IMR-90 (cell line): ENCODE measurements at regions not wholly inside any gene's neighbourhood (a gene's known extent, or its start where the extent isn't known, plus 50 kb on each side); places are given as distances from the start of the nearest gene placed in this dataset.

Source experiments
- ATAC-seq: fragments of 200-7000 bp; cut with Tn5 transposase; 2 replicates; pipeline ENCODE4 v1.9.1; 2020; ENCODE audit warnings: low read depth, mild to moderate bottlenecking, moderate library complexity
- BruUV-seq: library from RNA; stranded (reverse); fragments of 400-500 nt; replicated peaks from 2 replicates; lab custom pipeline; 2021; lab: Mats Ljungman, UMichigan
- CTCF ChIA-PET: fragments of 300-600 bp; formaldehyde crosslinking; extraction: SDS; loops from one replicate; lab custom pipeline; 2021; ENCODE audit warnings: antibody characterized with exemption; lab: Yijun Ruan, JAX
- POLR2A ChIA-PET: fragments of 300-600 bp; sonication (Branson Sonifier 250); formaldehyde crosslinking; loops from one replicate; lab custom pipeline; 2022; ENCODE audit warnings: antibody characterized with exemption; ENCODE audit not compliant: unreplicated experiment; lab: Charles Lee
- DNase-seq: peaks from one replicate; pipeline ENCODE4 v3.0.0; 2013
- H2AFZ ChIP-seq: replicated peaks from 2 replicates; pipeline ENCODE3; 2013; ENCODE audit warnings: low read length, mild to moderate bottlenecking; ENCODE audit not compliant: poor library complexity
- H2AK5ac ChIP-seq: 2 replicates; pipeline ENCODE4 v1.6.1; 2013; ENCODE audit warnings: low read depth, low read length, inconsistent platforms
- H2AK9ac ChIP-seq: replicated peaks from 2 replicates; pipeline ENCODE3; 2013; ENCODE audit warnings: mild to moderate bottlenecking, low read depth, low read length, moderate library complexity; ENCODE audit not compliant: poor library complexity
- H2BK120ac ChIP-seq: 2 replicates; pipeline ENCODE4 v1.6.1; 2013; ENCODE audit warnings: low read depth, low read length, inconsistent platforms
- H2BK15ac ChIP-seq: 3 replicates; pipeline ENCODE4 v1.6.1; 2013; ENCODE audit warnings: low read depth, low read length, inconsistent platforms
- H2BK20ac ChIP-seq: 2 replicates; pipeline ENCODE4 v1.6.1; 2013; ENCODE audit warnings: low read depth, mild to moderate bottlenecking, inconsistent platforms, low read length, moderate library complexity
- H2BK5ac ChIP-seq: 2 replicates; pipeline ENCODE4 v1.6.1; 2013; ENCODE audit warnings: mild to moderate bottlenecking, low read depth, low read length, inconsistent platforms; ENCODE audit not compliant: poor library complexity, severe bottlenecking
- H3K14ac ChIP-seq: replicated peaks from 2 replicates; pipeline ENCODE4 v1.6.1; 2013; ENCODE audit warnings: low read depth, low read length, inconsistent platforms
- H3K18ac ChIP-seq: 2 replicates; pipeline ENCODE4 v1.6.1; 2013; ENCODE audit warnings: low read depth, low read length, control low read depth
- H3K23ac ChIP-seq: 2 replicates; pipeline ENCODE4 v1.6.1; 2013; ENCODE audit warnings: low read depth, low read length, inconsistent platforms
- H3K27ac ChIP-seq: 2 replicates; pipeline ENCODE4 v1.5.1; 2013; ENCODE audit warnings: mild to moderate bottlenecking, control low read depth, low read length; ENCODE audit not compliant: insufficient read depth
- H3K27me3 ChIP-seq: 2 replicates; pipeline ENCODE4 v1.6.1; 2013; ENCODE audit warnings: low read length; ENCODE audit not compliant: control insufficient read depth, insufficient read depth
- H3K36me3 ChIP-seq: 2 replicates; pipeline ENCODE4 v1.6.1; 2013; ENCODE audit warnings: low read length, mixed read lengths; ENCODE audit not compliant: control insufficient read depth, insufficient read depth
- H3K4ac ChIP-seq: 2 replicates; pipeline ENCODE4 v1.6.1; 2013; ENCODE audit warnings: low read depth, low read length, inconsistent platforms
- H3K4me1 ChIP-seq: 2 replicates; pipeline ENCODE4 v1.6.1; 2013; ENCODE audit warnings: low read length, mixed read lengths; ENCODE audit not compliant: control insufficient read depth, insufficient read depth
- H3K4me2 ChIP-seq: 2 replicates; pipeline ENCODE4 v1.6.1; 2013; ENCODE audit warnings: low read depth, mild to moderate bottlenecking, control low read depth, low read length, moderate library complexity
- H3K4me3 ChIP-seq: 2 replicates; pipeline ENCODE4 v1.5.1; 2013; ENCODE audit warnings: low read depth, mild to moderate bottlenecking, control low read depth, low read length, moderate library complexity; ENCODE audit not compliant: insufficient read depth
- H3K56ac ChIP-seq: 2 replicates; pipeline ENCODE4 v1.6.1; 2013; ENCODE audit warnings: low read length, inconsistent platforms; ENCODE audit not compliant: insufficient read depth; ENCODE audit errors: extremely low read depth
- H3K79me1 ChIP-seq, 2 experiments: 2 replicates each; pipeline ENCODE4 v1.6.1; 2013; ENCODE audit warnings: low read length in 2 of 2, inconsistent platforms in 1 of 2, low read depth in 1 of 2
- H3K9ac ChIP-seq: 2 replicates; pipeline ENCODE4 v1.6.1; 2013; ENCODE audit warnings: low read depth, low read length, control low read depth
- H3K9me1 ChIP-seq: 2 replicates; pipeline ENCODE4 v1.6.1; 2013; ENCODE audit warnings: low read length, inconsistent platforms; ENCODE audit not compliant: insufficient read depth
- H3K9me3 ChIP-seq: 2 replicates; pipeline ENCODE4 v1.6.1; 2013; ENCODE audit warnings: low read length; ENCODE audit not compliant: control insufficient read depth, insufficient read depth
- H4K20me1 ChIP-seq: 2 replicates; pipeline ENCODE4 v1.6.1; 2013; ENCODE audit warnings: low read length, inconsistent platforms; ENCODE audit not compliant: insufficient read depth
- H4K5ac ChIP-seq: 2 replicates; pipeline ENCODE4 v1.6.1; 2013; ENCODE audit warnings: mild to moderate bottlenecking, low read depth, low read length, control low read depth
- H4K8ac ChIP-seq, 2 experiments: 2 replicates each; pipeline ENCODE4 v1.6.1; 2013; ENCODE audit warnings: low read depth in 2 of 2, low read length in 2 of 2, control low read depth in 1 of 2, inconsistent platforms in 1 of 2
- H4K91ac ChIP-seq: 2 replicates; pipeline ENCODE4 v1.6.1; 2013; ENCODE audit warnings: low read depth, low read length, inconsistent platforms; ENCODE audit not compliant: insufficient read depth
- BHLHE40 ChIP-seq: fragments of 150-350 bp; IDR thresholded peaks from 2 replicates; pipeline ENCODE4 v1.6.1; 2016; ENCODE audit warnings: mild to moderate bottlenecking, low read depth, low read length
- CEBPB ChIP-seq: IDR thresholded peaks from 2 replicates; pipeline ENCODE4 v1.6.1; 2012; ENCODE audit warnings: low read depth, low read length, improper control_type of control experiment
- CHD1 ChIP-seq: IDR thresholded peaks from 2 replicates; pipeline ENCODE4 v1.6.1; 2012; ENCODE audit warnings: low read depth, low read length, improper control_type of control experiment
- CTCF ChIP-seq: conservative IDR thresholded peaks from 2 replicates; pipeline ENCODE4 v1.5.1; 2012; ENCODE audit warnings: mild to moderate bottlenecking, low read depth, low read length, improper control_type of control experiment
- FOS ChIP-seq: fragments of 150-350 bp; IDR thresholded peaks from 2 replicates; pipeline ENCODE4 v1.6.1; 2016; ENCODE audit warnings: low read depth, low read length
- MAFK ChIP-seq: IDR thresholded peaks from 2 replicates; pipeline ENCODE4 v1.6.1; 2012; ENCODE audit warnings: low read depth, low read length, improper control_type of control experiment
- MAZ ChIP-seq: IDR thresholded peaks from 2 replicates; pipeline ENCODE4 v1.6.1; 2012; ENCODE audit warnings: low read depth, mild to moderate bottlenecking, low read length, improper control_type of control experiment, moderate library complexity, borderline replicate concordance
- MXI1 ChIP-seq: IDR thresholded peaks from 2 replicates; pipeline ENCODE4 v1.6.1; 2012; ENCODE audit warnings: low read depth, mild to moderate bottlenecking, low read length, moderate library complexity, borderline replicate concordance
- NFE2L2 ChIP-seq: fragments of 150-350 bp; IDR thresholded peaks from 2 replicates; pipeline ENCODE4 v1.6.1; 2016; ENCODE audit warnings: low read depth, mild to moderate bottlenecking, low read length
- POLR2A ChIP-seq: IDR thresholded peaks from 2 replicates; pipeline ENCODE4 v1.6.1; 2012; ENCODE audit warnings: mild to moderate bottlenecking, low read depth, low read length
- RAD21 ChIP-seq: IDR thresholded peaks from 2 replicates; pipeline ENCODE4 v1.6.1; 2012; ENCODE audit warnings: low read length, improper control_type of control experiment
- RCOR1 ChIP-seq: IDR thresholded peaks from 2 replicates; pipeline ENCODE4 v1.6.1; 2012; ENCODE audit warnings: mild to moderate bottlenecking, low read length, improper control_type of control experiment; ENCODE audit not compliant: insufficient replicate concordance
- RFX5 ChIP-seq: IDR thresholded peaks from 2 replicates; pipeline ENCODE4 v1.8.0; 2012; ENCODE audit warnings: low read depth, mild to moderate bottlenecking, low read length, moderate library complexity
- SMC3 ChIP-seq: fragments of 150-350 bp; IDR thresholded peaks from 2 replicates; pipeline ENCODE4 v1.6.1; 2016; ENCODE audit warnings: low read depth, mild to moderate bottlenecking, antibody characterized with exemption, low read length, moderate library complexity
- WGBS, 2 experiments: methylation state at CpG; one replicate each; pipeline versions ENCODE4 v1.1.5 to v1.1.7; 2013; ENCODE audit warnings: missing lambda C conversion rate in 2 of 2; ENCODE audit not compliant: insufficient read length in 1 of 2; ENCODE audit errors: extremely low coverage in 2 of 2; 5-methylcytosine and 5-hydroxymethylcytosine counted together
- dilution Hi-C: fragments of 300-500 bp; cut with HindIII; formaldehyde crosslinking; loops from one replicate; pipeline ENCODE4 v1.14.3; 2018; ENCODE audit warnings: low sequenced_read_pairs; ENCODE audit not compliant: unreplicated experiment
- in situ Hi-C: fragments of 300-500 bp; cut with MboI; formaldehyde crosslinking; loops from 3 replicates; pipeline ENCODE4 v1.14.3; 2019; ENCODE audit warnings: low sequenced_read_pairs, inconsistent platforms, mixed read lengths
- intact Hi-C: fragments of 100-400 bp; cut with micrococcal nuclease; formaldehyde crosslinking; loops from 2 replicates; pipeline ENCODE4 v1.10.0; 2022
- TF ChIP-seq, protein P1 (sequence below): fragments of 150-350 bp; IDR thresholded peaks from 2 replicates; pipeline ENCODE4 v1.6.1; 2017; ENCODE audit warnings: mild to moderate bottlenecking, antibody characterized with exemption, low read length, low read depth
- TF ChIP-seq, protein P2 (sequence below): fragments of 150-350 bp; IDR thresholded peaks from 2 replicates; pipeline ENCODE4 v1.6.1; 2016; ENCODE audit warnings: low read depth, mild to moderate bottlenecking, low read length, moderate library complexity, borderline replicate concordance

GRCh38 chr13:37293295-37293694 is 187.8 kb upstream of the CSNK1A1L start:
- DNase-seq (no peak), ATAC-seq (no peak)
- Histone ChIP-seq H3K4me1 (no peaks in the 10 kb centered on the region), H3K23ac (no peak overlapping the region), H3K4me2 (no peak overlapping the region), H3K9ac (no peak overlapping the region), H3K4me3 (no peak overlapping the region), H3K36me3 (no peaks in the 10 kb centered on the region), H2BK15ac (no peak overlapping the region; the same call in 2 of the 3 replicates), H3K27me3 (no peaks in the 10 kb centered on the region), H2BK120ac (no peak overlapping the region), H3K4ac (no peak overlapping the region), H4K20me1 (no peaks in the 10 kb centered on the region), H4K91ac (no peak overlapping the region), H3K18ac (no peak overlapping the region), H4K8ac (no peak overlapping the region), H2AK5ac (no peak overlapping the region), H3K9me1 (no peaks in the 10 kb centered on the region), H3K56ac (no peak overlapping the region), H2BK20ac (no peak overlapping the region), H3K27ac (no peak overlapping the region), H4K5ac (no peak overlapping the region), H2AFZ (no peak overlapping the region), H3K79me1 (no peaks in the 10 kb centered on the region), H2BK5ac (no peak overlapping the region), H2AK9ac (no peak overlapping the region), H3K9me3 (no peaks in the 10 kb centered on the region), H3K14ac (no peak overlapping the region)
- CTCF ChIA-PET, result no interaction called here
- BruUV-seq, result no TSS peak
- in situ Hi-C loops, result no loop called here
- TF ChIP-seq SMC3 (no peak), CHD1 (no peak), MAZ (no peak), POLR2A (no peak), RAD21 (no peak), FOS (no peak), MXI1 (no peak), NFE2L2 (no peak), CTCF (no peak), MAFK (no peak), CEBPB (no peak), RCOR1 (no peak), RFX5 (no peak), BHLHE40 (no peak)
- TF ChIP-seq, protein P1, sequence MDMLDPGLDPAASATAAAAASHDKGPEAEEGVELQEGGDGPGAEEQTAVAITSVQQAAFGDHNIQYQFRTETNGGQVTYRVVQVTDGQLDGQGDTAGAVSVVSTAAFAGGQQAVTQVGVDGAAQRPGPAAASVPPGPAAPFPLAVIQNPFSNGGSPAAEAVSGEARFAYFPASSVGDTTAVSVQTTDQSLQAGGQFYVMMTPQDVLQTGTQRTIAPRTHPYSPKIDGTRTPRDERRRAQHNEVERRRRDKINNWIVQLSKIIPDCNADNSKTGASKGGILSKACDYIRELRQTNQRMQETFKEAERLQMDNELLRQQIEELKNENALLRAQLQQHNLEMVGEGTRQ, result no peak
- TF ChIP-seq, protein P2, sequence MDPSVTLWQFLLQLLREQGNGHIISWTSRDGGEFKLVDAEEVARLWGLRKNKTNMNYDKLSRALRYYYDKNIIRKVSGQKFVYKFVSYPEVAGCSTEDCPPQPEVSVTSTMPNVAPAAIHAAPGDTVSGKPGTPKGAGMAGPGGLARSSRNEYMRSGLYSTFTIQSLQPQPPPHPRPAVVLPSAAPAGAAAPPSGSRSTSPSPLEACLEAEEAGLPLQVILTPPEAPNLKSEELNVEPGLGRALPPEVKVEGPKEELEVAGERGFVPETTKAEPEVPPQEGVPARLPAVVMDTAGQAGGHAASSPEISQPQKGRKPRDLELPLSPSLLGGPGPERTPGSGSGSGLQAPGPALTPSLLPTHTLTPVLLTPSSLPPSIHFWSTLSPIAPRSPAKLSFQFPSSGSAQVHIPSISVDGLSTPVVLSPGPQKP, result no peak
- POLR2A ChIA-PET, result no interaction called here
- dilution Hi-C loops, result no loop called here
- no CpG with 5 or more reads among the region's 3 CpGs for WGBS, 2 experiments
- intact Hi-C loops, result no loop called here
